WI38 (cell line): ENCODE measurements at regions not wholly inside any gene's neighbourhood (a gene's known extent, or its start where the extent isn't known, plus 50 kb on each side); places are given as distances from the start of the nearest gene placed in this dataset.

Experiments
- H3K4me3 ChIP-seq: 2 replicates; pipeline ENCODE4 v1.5.1; 2011; ENCODE audit warnings: low read depth, mild to moderate bottlenecking, control low read depth, low read length
- TF ChIP-seq, protein P1 (sequence below): IDR thresholded peaks from 2 replicates; pipeline ENCODE4 v1.5.1; 2012; ENCODE audit warnings: low read depth, mild to moderate bottlenecking, control low read depth, low read length

DNA sequence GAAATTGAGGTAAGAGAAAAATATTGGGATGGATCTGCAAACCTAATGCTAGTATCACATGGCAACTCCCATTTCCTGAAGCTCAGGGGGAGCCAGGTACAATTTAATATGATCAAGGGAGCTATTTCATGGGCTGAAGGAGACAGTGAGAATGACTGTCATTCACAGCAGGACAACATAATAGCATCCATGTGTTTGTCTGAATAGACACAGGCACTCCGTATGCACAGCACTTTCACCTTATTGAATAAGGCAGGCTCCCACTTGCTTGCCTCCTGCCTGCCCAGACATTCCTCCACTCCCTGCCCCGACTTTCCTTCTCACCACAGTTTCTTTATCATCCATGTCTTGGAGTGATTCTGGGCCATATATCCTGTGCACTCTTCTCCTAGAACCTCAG, 156.6 kb upstream of the SLC24A5 start:
- TF ChIP-seq, protein P1, sequence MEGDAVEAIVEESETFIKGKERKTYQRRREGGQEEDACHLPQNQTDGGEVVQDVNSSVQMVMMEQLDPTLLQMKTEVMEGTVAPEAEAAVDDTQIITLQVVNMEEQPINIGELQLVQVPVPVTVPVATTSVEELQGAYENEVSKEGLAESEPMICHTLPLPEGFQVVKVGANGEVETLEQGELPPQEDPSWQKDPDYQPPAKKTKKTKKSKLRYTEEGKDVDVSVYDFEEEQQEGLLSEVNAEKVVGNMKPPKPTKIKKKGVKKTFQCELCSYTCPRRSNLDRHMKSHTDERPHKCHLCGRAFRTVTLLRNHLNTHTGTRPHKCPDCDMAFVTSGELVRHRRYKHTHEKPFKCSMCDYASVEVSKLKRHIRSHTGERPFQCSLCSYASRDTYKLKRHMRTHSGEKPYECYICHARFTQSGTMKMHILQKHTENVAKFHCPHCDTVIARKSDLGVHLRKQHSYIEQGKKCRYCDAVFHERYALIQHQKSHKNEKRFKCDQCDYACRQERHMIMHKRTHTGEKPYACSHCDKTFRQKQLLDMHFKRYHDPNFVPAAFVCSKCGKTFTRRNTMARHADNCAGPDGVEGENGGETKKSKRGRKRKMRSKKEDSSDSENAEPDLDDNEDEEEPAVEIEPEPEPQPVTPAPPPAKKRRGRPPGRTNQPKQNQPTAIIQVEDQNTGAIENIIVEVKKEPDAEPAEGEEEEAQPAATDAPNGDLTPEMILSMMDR = no peak
- H3K4me3 ChIP-seq = no peak overlapping the region

DNA sequence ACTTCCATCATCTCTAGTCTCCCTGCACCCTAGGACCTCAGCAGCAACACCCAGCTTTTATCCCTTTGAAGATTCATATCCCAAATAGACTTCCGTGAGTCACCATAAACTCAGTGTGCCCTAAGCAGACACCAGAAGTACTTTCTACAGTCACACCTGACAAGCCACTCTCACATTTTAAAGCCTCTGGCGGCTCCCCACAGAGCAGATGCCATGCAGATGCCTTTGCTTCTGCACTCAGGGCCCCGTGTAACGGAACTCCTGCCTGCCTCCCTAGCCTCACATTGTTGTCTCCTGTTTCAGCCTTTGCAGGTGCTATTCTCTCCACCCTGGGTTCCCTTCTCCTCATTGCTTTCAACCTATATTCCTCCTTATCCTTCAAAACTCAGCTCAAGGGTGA, 155.5 kb upstream of the SLC24A5 start:
- TF ChIP-seq, protein P1 = no peak
- no peak overlapping the region for H3K4me3 ChIP-seq

DNA sequence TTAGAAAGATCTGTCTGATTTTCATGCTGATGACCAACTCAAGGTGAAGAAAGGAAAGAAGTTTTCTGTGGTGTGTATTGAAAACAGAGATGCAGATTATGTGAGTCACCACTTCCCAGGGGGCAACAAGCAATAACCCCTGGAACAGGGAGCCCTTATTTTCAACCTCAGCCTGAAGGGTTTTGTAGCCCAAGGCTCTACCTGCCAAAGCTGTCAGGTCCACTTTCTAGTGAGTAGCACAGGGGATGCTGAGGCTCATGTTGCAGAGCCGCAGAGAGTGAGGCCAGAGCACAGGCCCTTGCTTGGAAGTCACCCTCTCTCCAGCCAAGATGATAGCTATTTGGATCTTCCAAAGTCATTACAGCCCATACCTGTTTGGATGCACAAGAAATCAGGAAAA, 152.2 kb upstream of the SLC24A5 start:
- H3K4me3 ChIP-seq = no peak overlapping the region
- TF ChIP-seq, protein P1 = no peak

DNA sequence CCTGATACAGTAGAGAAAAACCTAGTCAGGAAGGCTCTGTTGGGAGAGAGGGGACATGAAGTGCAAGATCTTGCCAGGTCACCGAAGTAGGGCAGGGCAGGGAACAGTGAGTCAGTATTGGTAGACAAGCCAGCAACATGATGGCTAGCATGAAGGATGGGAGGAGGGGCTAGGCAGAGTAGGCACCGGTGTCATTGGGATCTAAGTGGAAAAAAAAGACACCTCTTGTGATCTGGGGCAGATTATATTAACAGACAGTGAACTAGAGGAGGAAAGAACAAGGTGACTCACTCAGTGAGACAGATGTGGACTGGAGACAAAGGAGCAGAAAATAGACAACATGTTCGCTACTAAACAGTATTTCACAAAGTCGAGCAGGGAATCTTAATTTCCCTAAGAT, 149.2 kb upstream of the SLC24A5 start:
- TF ChIP-seq, protein P1 = no peak
- no peak overlapping the region for H3K4me3 ChIP-seq

DNA sequence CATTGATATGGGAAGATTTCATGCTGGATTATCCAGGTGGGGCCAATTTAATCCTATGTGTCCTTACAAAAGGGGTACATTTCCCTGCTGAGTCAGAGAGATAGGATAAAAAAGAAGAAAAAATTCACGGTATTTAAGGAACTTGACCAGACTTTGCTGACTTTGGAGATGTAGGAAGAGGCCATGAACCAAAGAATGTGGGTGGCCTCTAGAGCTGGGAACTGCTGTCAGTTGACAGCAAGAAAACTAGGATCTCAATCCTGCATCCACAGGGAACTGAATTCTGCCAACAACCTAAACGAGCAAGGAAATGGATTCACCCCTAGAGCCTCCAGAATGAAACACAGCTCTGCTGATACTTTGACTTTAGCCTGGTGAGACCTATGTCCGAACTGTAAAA, 148.1 kb upstream of the SLC24A5 start:
- TF ChIP-seq, protein P1 = no peak

DNA sequence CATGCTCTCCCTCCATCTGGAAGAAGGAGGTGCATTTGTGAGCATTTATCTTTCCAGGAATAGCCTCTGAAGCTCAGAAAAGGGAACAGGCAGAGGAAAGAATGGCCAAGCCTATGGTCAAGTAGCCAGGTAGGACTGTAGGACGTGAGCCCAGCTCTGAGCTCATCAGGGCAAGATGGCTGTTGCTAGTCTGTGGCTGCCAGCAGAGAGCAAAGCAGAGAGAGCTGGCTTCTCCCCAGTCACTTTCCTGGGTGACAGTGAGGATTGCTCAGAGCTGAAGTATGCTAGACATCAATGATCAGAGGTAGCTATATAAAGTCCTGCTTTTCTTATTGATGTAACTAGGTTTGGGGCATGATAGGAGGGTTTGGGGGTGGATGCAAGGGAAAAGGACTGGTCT, 146.1 kb upstream of the SLC24A5 start:
- TF ChIP-seq, protein P1 = no peak
- H3K4me3 ChIP-seq = no peak overlapping the region

More for the DNA sequence above, 148.1 kb upstream of the SLC24A5 start:
- no peak overlapping the region for H3K4me3 ChIP-seq

DNA sequence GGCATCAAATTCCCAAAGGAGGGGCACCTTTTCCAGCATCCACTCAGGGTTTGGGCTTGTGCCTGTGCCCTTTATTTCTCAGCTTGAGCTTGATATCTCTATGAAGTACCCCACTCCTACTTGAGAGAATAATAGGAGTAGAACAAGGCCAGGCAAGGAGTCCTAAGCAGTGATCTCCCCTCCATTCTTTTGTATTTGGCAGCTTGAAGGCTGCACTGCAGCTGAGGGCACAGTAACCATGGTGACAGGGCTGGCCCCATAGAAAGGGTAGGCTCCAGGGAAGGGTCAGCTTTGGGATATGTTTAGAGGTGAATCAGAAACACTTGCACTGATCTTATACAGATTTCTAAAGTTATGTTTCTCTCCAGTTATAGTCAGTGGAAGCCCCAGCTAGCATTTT, 145.4 kb upstream of the SLC24A5 start:
- H3K4me3 ChIP-seq = no peak overlapping the region
- TF ChIP-seq, protein P1 = no peak
